ENCODE measurements at regions not wholly inside any gene's neighbourhood (a gene's known extent, or its start where the extent isn't known, plus 50 kb on each side); places are given as distances from the start of the nearest gene placed in this dataset.

DNA sequence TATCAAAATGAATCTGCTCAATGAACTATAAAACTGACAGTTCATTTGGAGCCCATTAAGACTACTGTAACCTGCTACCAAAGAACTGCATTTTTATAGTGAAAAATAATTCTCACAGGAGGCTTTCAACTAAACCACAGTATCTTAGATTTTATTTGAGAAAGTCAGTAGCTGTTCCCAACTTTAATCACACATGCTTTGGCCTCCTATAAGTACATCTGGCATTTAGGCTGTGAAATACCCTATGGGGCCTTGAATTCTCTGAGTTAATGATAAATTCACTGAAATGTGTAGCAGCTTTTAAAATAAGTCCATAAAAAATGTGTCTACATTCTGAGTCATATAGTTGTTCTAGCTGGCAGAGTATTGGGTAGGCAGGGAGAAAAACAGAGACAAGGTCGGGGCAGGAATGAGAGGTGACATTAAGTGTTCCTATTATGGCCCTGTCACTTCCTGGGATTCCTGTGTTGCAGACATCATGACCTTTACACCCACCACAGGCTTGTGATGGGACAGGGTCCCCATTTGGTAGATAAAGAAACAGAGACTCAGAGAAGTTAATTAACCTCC lies 588.8 kb downstream of the REEP3 start:
- TF ChIP-seq EZH2phosphoT487 (IDR thresholded peaks at IDR 0.05; ENCODE audit: unreplicated experiment) (no peak), EZH2 (IDR thresholded peaks at IDR 0.05; ENCODE audit: low read depth, unreplicated experiment) (no peak), CTCF (conservative IDR thresholded peaks at IDR 0.05; ENCODE audit: low read depth in 2 of 2) (no peak), POLR2AphosphoS5 (IDR thresholded peaks at IDR 0.05; ENCODE audit: low read depth) (no peak), JUNB (IDR thresholded peaks at IDR 0.05; ENCODE audit: unreplicated experiment) (no peak)
